Dermis blood vessel endothelial cell (primary cell): ENCODE measurements at regions not wholly inside any gene's neighbourhood (a gene's known extent, or its start where the extent isn't known, plus 50 kb on each side); places are given as distances from the start of the nearest gene placed in this dataset.
"Not testable (repeated sequence)": the region's sequence is repeated elsewhere in the genome, so short reads cannot be mapped to it uniquely, and the experiment has no call there.

ENCODE experiments used
- DNase-seq: peaks from one replicate; pipeline ENCODE4 v3.0.0; 2010

DNA sequence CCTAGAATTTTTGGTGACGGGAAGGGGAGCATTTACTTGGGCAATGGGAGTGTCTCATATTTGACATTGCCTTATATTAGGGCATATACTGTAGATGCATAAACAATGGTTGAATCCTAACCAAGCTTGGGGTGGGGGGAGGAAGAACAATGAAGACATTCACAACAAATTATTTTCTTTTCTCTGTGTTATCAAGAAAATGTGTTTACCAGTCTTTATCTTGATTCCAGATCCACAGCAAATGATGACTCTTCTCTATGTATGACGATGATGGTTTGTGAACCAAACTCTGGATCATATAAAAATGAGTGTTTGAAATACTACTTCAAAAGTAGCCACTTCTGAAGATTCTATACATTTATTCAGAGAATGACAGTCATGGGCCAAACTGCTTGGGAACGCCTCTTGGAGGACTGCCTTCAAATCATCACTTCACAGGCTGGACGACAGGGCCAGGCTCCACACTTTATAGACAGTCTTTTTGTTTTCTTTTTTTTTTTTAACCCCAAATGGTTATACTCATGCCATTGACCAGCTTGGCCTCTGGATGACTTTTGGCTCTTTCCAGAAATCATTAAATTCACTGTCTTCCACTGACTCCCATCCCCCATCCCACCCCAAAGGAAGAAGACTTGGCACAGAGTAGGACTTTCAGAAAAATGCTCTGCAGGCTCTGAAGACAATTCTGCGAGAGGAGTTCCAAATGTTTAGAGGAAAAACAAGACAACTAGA, 123.8 kb upstream of the LIFR start:
- no peak for DNase-seq

- DNase-seq, result no peak
Observed at GRCh38 chr5:38681029-38681706, 124.7 kb upstream of the LIFR start.

- no peak for DNase-seq
Observed at GRCh38 chr5:38681966-38682365, 125.5 kb upstream of the LIFR start.

- no peak for DNase-seq
Observed at GRCh38 chr5:38686658-38687057, 130.2 kb upstream of the LIFR start.

DNA sequence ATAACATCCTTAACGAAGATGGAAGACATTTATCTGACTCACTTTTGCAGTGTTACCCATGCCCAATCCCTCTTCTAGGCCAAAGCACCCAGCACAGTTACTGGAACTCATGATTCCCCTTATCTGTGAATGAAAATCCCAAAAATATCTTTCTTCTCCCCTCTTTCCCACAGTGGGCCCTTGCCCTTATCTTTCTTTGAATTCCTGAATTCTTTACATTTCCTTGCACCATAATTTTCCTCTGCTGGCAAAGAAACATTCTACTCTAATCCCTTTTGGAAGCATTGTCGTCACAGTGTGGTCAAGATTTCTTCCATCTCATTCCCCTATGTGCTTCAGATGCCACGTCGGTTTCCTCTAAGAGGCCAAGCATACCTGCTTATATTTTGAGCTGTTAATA, 135.9 kb upstream of the LIFR start:
- DNase-seq, result no peak

GRCh38 chr5:38692781-38693527, 136.5 kb upstream of the LIFR start:
- DNase-seq, result no peak

DNA sequence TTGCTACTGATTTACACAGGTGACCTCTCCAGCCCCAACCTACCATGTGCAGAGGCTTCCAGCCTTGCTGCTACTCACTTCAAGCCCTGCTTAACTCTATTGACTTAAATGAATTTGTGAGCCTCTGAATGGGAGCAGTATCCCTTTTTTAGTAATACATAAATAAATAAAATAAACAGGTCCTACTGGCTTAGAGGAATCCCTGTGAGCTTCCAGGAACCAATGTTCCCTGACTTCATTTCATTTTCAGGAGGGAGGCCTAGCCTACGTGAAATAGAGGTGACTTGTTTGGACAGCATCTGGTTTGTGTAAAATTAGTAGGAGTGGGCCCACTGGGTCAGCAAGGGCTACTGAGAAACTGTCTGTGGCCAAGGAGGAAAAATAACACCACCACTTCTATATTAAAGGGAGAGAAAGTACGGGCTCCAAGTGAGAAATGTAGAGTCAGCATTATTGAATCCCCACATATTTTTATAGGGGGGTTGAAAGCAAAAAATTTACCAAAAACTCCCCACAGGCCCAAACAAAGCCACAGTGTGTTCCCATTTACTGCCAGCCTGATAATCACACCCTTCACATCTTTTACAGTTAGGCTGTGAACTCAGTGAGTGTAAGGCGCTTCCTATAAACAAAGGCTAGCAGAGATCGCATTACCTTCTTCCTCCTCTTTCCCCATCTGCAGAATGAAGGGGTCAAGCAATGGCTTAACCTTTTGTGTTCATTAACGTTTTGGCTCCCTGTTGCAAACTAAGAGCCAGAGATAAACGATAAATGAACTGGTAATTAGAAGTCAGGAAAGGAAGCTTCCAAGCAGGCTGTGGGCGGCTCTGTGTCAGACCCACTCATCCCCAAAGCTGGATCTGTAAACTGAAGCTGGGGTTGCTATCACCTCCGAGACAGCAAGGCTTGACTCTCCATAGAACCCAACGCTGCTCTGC, 138.8 kb upstream of the LIFR start:
- peak; percentile 24 for DNase-seq

GRCh38 chr5:38697013-38697412, 140.6 kb upstream of the LIFR start:
- DNase-seq, result peak; percentile 55

- not testable (repeated sequence) for DNase-seq
Observed at GRCh38 chr5:38705529-38705928, 140.3 kb upstream of the OSMR start.

DNA sequence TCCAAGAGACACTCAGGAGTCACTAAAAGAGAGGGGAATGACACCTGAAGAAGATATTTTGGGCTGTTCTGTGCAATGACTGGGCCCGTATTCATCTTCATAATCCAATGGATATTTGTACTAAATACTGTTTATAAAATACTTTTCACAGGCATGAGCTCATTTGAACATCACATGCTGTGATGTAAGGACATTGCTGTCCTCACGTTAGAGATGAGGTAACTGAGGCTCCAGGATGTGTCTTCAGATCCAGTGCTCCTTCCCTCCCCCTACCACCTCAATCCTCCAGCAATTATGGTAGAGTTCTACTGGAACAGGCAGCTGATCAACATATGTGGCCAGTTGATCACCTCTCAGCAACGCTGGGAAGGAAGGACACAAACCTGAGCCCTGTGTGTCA, 139.4 kb upstream of the OSMR start:
- no peak for DNase-seq

- no peak for DNase-seq
Observed at GRCh38 chr5:38707352-38708210, 138.2 kb upstream of the OSMR start.

- no peak for DNase-seq
Observed at GRCh38 chr5:38709678-38710306, 136.0 kb upstream of the OSMR start.

GRCh38 chr5:38710627-38711026, 135.2 kb upstream of the OSMR start:
- DNase-seq, result no peak

DNA sequence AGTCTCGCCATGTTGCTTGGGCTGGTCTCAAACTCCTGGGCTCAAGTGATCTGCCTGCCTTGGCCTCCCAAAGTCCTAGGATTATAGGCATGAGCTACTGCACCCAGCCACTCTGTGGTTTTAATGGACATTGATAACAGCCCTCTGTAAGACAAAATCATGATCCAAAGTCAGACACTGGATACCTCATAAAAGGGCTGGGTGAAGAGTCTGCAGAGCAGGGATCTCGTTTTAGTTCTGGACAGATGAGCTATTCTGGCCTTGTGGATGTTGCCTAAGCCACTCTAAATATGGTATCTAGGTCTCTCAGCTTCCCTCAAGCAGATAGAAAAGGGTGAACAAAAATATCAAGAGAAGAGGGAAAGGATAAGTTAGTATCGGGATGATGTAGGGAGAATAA, 133.4 kb upstream of the OSMR start:
- no peak for DNase-seq

DNA sequence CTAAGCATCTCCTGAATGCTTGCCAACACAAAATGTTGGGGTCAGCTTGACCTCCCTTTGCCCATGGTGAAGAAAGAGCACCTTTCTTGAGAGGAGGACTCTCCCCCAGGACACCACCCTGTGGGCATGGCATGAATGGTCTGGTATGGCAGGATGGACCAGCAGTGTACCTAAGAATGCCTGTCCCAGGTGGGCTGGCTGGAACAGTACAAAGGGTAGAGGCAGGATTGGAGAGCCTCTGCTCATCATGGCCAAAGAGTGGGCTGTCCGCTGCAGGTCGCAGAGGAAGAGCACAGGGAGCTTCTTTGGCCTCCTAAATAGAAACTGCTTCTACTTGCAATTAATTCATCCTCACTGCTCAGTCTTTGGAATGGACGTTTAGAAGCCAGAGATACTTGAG, 131.6 kb upstream of the OSMR start:
- DNase-seq, result no peak

GRCh38 chr5:38714703-38715355, 131.0 kb upstream of the OSMR start:
- no peak for DNase-seq

GRCh38 chr5:38715696-38716095, 130.1 kb upstream of the OSMR start:
- peak; percentile 76 for DNase-seq

DNA sequence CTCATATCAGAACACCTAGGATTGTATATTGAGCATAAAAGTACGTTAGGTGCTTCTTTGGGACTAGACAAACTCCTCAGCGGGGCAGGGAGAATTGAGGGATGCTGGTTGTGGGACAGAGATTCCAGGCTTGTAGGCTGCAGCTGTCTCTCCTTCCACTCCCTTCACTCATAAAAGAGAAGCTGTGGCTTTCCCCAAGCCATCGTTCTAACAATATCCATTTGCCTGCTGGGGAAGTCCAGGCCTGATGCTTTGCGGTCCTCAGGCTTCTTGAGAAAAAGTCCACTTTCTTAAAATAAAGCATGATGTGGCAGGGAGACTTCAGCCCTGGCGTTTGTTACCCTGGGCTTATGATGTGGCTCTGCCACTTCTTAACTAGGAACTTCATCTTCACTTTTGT, 129.3 kb upstream of the OSMR start:
- DNase-seq, result no peak

- no peak for DNase-seq
Observed at GRCh38 chr5:38718771-38719391, 126.9 kb upstream of the OSMR start.

DNA sequence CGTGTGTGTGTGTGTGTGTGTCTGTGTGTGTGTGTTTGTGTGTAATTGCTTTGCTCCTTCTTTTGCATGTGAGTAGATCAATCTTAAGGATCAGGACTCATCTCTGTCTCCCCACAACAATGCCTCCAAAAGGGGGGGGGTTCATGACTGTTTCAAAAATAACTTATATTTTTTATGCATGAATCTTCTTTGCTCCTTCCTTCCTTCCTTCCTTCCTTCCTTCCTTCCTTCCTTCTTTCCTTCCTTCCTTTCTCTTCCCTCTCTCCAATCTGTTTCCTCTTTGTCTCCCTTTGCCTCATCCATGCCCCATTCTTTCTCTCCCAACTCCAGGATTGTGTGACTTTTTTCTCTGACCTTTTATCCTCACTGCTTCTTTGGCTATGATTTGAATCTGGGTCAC, 126.4 kb upstream of the OSMR start:
- no peak for DNase-seq
